HepG2 (cell line): ENCODE measurements at regions not wholly inside any gene's neighbourhood (a gene's known extent, or its start where the extent isn't known, plus 50 kb on each side); places are given as distances from the start of the nearest gene placed in this dataset.

ENCODE experiments used
- KDM2A ChIP-seq: sonication (generic); formaldehyde crosslinking; IDR thresholded peaks from 2 replicates; pipeline ENCODE4 v1.4.0; 2020; ENCODE audit warnings: low read depth, missing genetic modification reagents, borderline replicate concordance
- MEIS2 ChIP-seq: sonication (generic); formaldehyde crosslinking; IDR thresholded peaks from 2 replicates; pipeline ENCODE4 v1.9.0; 2021; ENCODE audit warnings: mild to moderate bottlenecking, missing genetic modification reagents
- NFE2L1 ChIP-seq: sonication (generic); formaldehyde crosslinking; IDR thresholded peaks from 2 replicates; pipeline ENCODE4 v1.4.0; 2020; ENCODE audit warnings: missing genetic modification reagents, mild to moderate bottlenecking, borderline replicate concordance
- RBFOX2 ChIP-seq: fragments of 200-400 bp; formaldehyde crosslinking; IDR thresholded peaks from 2 replicates; pipeline ENCODE4 v1.6.1; 2017; ENCODE audit warnings: low read depth, mild to moderate bottlenecking, low read length
- SRF ChIP-seq: IDR thresholded peaks from 2 replicates; pipeline ENCODE4 v1.6.1; 2011; ENCODE audit warnings: mild to moderate bottlenecking, low read depth, low read length, moderate library complexity
- TFDP2 ChIP-seq: sonication (generic); formaldehyde crosslinking; IDR thresholded peaks from 2 replicates; pipeline ENCODE4 v1.4.0; 2020; ENCODE audit warnings: missing genetic modification reagents
- ZFP90 ChIP-seq: sonication (generic); formaldehyde crosslinking; IDR thresholded peaks from 2 replicates; pipeline ENCODE4 v1.8.0; 2022; ENCODE audit warnings: missing genetic modification reagents, mild to moderate bottlenecking, inconsistent platforms, borderline replicate concordance
- ZFX ChIP-seq: sonication (generic); formaldehyde crosslinking; IDR thresholded peaks from 2 replicates; pipeline ENCODE4 v1.4.0; 2020; ENCODE audit warnings: mild to moderate bottlenecking, low read depth, missing genetic modification reagents, moderate library complexity
- ZFY ChIP-seq: sonication (generic); formaldehyde crosslinking; IDR thresholded peaks from 2 replicates; pipeline ENCODE4 v1.4.0; 2020; ENCODE audit warnings: missing genetic modification reagents
- ZNF124 ChIP-seq: sonication (generic); formaldehyde crosslinking; IDR thresholded peaks from 2 replicates; pipeline ENCODE4 v1.4.0; 2020; ENCODE audit warnings: missing genetic modification reagents
- ZNF746 ChIP-seq: sonication (generic); formaldehyde crosslinking; IDR thresholded peaks from 2 replicates; pipeline ENCODE4 v1.8.0; 2022; ENCODE audit warnings: mild to moderate bottlenecking, missing genetic modification reagents
- ZNF784 ChIP-seq: sonication (generic); formaldehyde crosslinking; IDR thresholded peaks from 2 replicates; pipeline ENCODE4 v1.5.1; 2020; ENCODE audit warnings: missing genetic modification reagents, mild to moderate bottlenecking, borderline replicate concordance
- ZNF850 ChIP-seq: sonication (generic); formaldehyde crosslinking; conservative IDR thresholded peaks from 2 replicates; pipeline ENCODE4 v1.9.0; 2021; ENCODE audit warnings: mild to moderate bottlenecking, missing genetic modification reagents
- ZSCAN30 ChIP-seq: sonication (generic); formaldehyde crosslinking; IDR thresholded peaks from 2 replicates; pipeline ENCODE4 v1.5.0; 2020; ENCODE audit warnings: mild to moderate bottlenecking, missing genetic modification reagents
- TF ChIP-seq, protein P1 (sequence below): sonication (generic); formaldehyde crosslinking; IDR thresholded peaks from 2 replicates; pipeline ENCODE4 v1.9.0; 2022; ENCODE audit warnings: missing genetic modification reagents, mild to moderate bottlenecking, borderline replicate concordance
- TF ChIP-seq, protein P2 (sequence below): sonication (generic); formaldehyde crosslinking; IDR thresholded peaks from 2 replicates; pipeline ENCODE4; 2020; ENCODE audit warnings: missing genetic modification reagents, mild to moderate bottlenecking, borderline replicate concordance
- TF ChIP-seq, protein P3 (sequence below): sonication (generic); formaldehyde crosslinking; IDR thresholded peaks from 2 replicates; pipeline ENCODE4 v1.8.1; 2023; ENCODE audit warnings: mild to moderate bottlenecking, inconsistent platforms, moderate library complexity, missing genetic modification reagents, borderline replicate concordance

- TF ChIP-seq ZFP90 = no peak
- TF ChIP-seq ZNF784 (CRISPR knock-in tag) = no peak
- TF ChIP-seq ZNF124 (CRISPR knock-in tag) = no peak
- no peak for TF ChIP-seq ZNF746 (CRISPR knock-in tag)
- TF ChIP-seq, protein P1, sequence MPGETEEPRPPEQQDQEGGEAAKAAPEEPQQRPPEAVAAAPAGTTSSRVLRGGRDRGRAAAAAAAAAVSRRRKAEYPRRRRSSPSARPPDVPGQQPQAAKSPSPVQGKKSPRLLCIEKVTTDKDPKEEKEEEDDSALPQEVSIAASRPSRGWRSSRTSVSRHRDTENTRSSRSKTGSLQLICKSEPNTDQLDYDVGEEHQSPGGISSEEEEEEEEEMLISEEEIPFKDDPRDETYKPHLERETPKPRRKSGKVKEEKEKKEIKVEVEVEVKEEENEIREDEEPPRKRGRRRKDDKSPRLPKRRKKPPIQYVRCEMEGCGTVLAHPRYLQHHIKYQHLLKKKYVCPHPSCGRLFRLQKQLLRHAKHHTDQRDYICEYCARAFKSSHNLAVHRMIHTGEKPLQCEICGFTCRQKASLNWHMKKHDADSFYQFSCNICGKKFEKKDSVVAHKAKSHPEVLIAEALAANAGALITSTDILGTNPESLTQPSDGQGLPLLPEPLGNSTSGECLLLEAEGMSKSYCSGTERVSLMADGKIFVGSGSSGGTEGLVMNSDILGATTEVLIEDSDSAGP (CRISPR knock-in tag) = peak; percentile 48
- no peak for TF ChIP-seq MEIS2 (CRISPR knock-in tag)
- TF ChIP-seq, protein P2, sequence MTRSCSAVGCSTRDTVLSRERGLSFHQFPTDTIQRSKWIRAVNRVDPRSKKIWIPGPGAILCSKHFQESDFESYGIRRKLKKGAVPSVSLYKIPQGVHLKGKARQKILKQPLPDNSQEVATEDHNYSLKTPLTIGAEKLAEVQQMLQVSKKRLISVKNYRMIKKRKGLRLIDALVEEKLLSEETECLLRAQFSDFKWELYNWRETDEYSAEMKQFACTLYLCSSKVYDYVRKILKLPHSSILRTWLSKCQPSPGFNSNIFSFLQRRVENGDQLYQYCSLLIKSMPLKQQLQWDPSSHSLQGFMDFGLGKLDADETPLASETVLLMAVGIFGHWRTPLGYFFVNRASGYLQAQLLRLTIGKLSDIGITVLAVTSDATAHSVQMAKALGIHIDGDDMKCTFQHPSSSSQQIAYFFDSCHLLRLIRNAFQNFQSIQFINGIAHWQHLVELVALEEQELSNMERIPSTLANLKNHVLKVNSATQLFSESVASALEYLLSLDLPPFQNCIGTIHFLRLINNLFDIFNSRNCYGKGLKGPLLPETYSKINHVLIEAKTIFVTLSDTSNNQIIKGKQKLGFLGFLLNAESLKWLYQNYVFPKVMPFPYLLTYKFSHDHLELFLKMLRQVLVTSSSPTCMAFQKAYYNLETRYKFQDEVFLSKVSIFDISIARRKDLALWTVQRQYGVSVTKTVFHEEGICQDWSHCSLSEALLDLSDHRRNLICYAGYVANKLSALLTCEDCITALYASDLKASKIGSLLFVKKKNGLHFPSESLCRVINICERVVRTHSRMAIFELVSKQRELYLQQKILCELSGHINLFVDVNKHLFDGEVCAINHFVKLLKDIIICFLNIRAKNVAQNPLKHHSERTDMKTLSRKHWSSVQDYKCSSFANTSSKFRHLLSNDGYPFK = no peak
- TF ChIP-seq, protein P3, sequence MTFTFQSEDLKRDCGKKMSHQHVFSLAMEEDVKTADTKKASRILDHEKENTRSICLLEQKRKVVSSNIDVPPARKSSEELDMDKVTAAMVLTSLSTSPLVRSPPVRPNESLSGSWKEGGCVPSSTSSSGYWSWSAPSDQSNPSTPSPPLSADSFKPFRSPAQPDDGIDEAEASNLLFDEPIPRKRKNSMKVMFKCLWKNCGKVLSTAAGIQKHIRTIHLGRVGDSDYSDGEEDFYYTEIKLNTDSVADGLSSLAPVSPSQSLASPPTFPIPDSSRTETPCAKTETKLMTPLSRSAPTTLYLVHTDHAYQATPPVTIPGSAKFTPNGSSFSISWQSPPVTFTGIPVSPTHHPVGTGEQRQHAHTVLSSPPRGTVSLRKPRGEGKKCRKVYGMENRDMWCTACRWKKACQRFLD (CRISPR knock-in tag) = no peak
- no peak for TF ChIP-seq SRF
- no peak for TF ChIP-seq TFDP2 (CRISPR knock-in tag)
- no peak for TF ChIP-seq ZNF850 (CRISPR knock-in tag)
- TF ChIP-seq ZSCAN30 (CRISPR knock-in tag) = no peak
- TF ChIP-seq RBFOX2 = no peak
- no peak for TF ChIP-seq ZFY (CRISPR knock-in tag)
- peak; percentile 42; the same call in 1 of the 2 replicates for TF ChIP-seq ZFX
- TF ChIP-seq KDM2A (CRISPR knock-in tag) = peak; percentile 74
- no peak for TF ChIP-seq NFE2L1
Measured at GRCh38 chr16:55257966-55258613, 65.9 kb upstream of the IRX6 start (continued).
